ENCODE measurements at regions not wholly inside any gene's neighbourhood (a gene's known extent, or its start where the extent isn't known, plus 50 kb on each side); places are given as distances from the start of the nearest gene placed in this dataset.

DNA sequence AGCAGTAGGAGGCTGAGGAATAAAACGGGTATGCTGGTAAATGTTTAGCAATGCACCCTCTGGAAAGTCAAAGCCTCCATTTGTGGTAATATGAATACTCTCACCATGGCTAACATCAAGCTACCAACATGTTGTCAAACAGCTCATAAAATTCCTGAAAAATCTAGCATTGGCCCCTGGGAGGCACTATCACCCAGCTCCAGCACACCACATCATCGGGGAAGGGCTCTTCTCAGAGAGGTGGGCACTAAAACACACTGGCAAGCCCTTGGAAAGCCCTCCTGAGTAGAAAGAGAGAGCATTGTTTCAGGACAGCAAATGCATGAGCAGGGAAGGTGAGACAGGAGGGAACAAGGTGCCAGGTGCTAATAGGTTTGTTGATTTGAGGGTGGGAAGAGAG is 53.9 kb upstream of the FLT1 start:
- Histone ChIP-seq H3K79me2 (ENCODE audit: insufficient read depth, low read length) (no peaks in the 10 kb centered on the region), H3K56ac (ENCODE audit: insufficient read length, low read depth, low read length) (no peak overlapping the region), H3K4me2 (ENCODE audit: insufficient read depth, insufficient read length, low read length) (no peak overlapping the region)

More for the DNA sequence above, 53.9 kb upstream of the FLT1 start:
- no CpG with 5 or more reads among the region's 2 CpGs for WGBS (ENCODE audit: extremely low coverage, insufficient read length, low lambda C conversion rate)
- no peak overlapping the region for H2BK15ac ChIP-seq (ENCODE audit: low read depth, low read length)
- no peaks in the 10 kb centered on the region for H3K79me1 ChIP-seq (ENCODE audit: insufficient read depth, low read depth, low read length, poor library complexity, severe bottlenecking)
- peaks cover 0 to 5% (median 2%) of the 10 kb centered on the region in 3 experiments; a peak in 5 of 7 replicates for H3K36me3 Mint-ChIP-seq (ENCODE audit: insufficient read depth in 1 of 3, low read depth in 3 of 3)
- H3K23me2 ChIP-seq (ENCODE audit: insufficient read length, low read depth, low read length, poor library complexity, severe bottlenecking): no peaks in the 10 kb centered on the region
- no peaks in the 10 kb centered on the region; the same call in 1 of the 2 replicates for H3K27me3 ChIP-seq (ENCODE audit: insufficient read depth, low read length)
- peak overlapping the region; percentile 71 for H2AFZ ChIP-seq (ENCODE audit: low read length)
- H4K20me1 ChIP-seq (ENCODE audit: control insufficient read depth, insufficient read depth, insufficient read length): no peaks in the 10 kb centered on the region
- H3K18ac ChIP-seq (ENCODE audit: insufficient read length, low read depth, low read length): no peak overlapping the region
- peaks cover 15 to 16% of the 10 kb centered on the region in 2 experiments for H3K4me1 Mint-ChIP-seq
- H3K23ac ChIP-seq (ENCODE audit: insufficient read length, low read depth, low read length): no peak overlapping the region
- H3K4me3 Mint-ChIP-seq: no peak overlapping the region
- no peak overlapping the region for H2BK20ac ChIP-seq (ENCODE audit: low read depth, low read length, poor library complexity, severe bottlenecking)
- H3K9me3 ChIP-seq (ENCODE audit: control insufficient read depth, low read depth, low read length): no peaks in the 10 kb centered on the region
- H4K8ac ChIP-seq (replicated peaks; ENCODE audit: insufficient read length, low read depth, low read length): no peak overlapping the region
- H3K4me1 ChIP-seq (ENCODE audit: insufficient read depth, low read length): no peaks in the 10 kb centered on the region; the same call in 1 of the 2 replicates
- H3T11ph ChIP-seq (ENCODE audit: low read length): no peak overlapping the region
- H3K9ac ChIP-seq (ENCODE audit: extremely low read depth, insufficient read length, low read length): no peak overlapping the region
- H2AK5ac ChIP-seq (ENCODE audit: insufficient read length, low read length): no peak overlapping the region
- no peak for DNase-seq
- no peak overlapping the region for H2BK5ac ChIP-seq (ENCODE audit: insufficient read length, low read length)
- H3K4ac ChIP-seq (ENCODE audit: low read depth, low read length): no peak overlapping the region
- H3K27ac ChIP-seq (ENCODE audit: insufficient read length, low read depth, low read length): no peak overlapping the region
- no peak overlapping the region for H3K27ac Mint-ChIP-seq
- no peak overlapping the region for H2BK120ac ChIP-seq (ENCODE audit: low read depth, low read length, poor library complexity, severe bottlenecking)
- H4K91ac ChIP-seq (ENCODE audit: insufficient read length, low read depth, low read length): no peak overlapping the region
- no peaks in the 10 kb centered on the region for H3K27me3 Mint-ChIP-seq (ENCODE audit: low read depth)
- H3K9me3 Mint-ChIP-seq: peaks cover 3% of the 10 kb centered on the region in 2 experiments; a peak in 4 of 5 replicates
- H3K14ac ChIP-seq (ENCODE audit: insufficient read depth, low read length): no peak overlapping the region
- H2BK12ac ChIP-seq (ENCODE audit: insufficient read length, low read depth, low read length): no peak overlapping the region
- no peak overlapping the region for H4K5ac ChIP-seq (ENCODE audit: insufficient read length, low read depth, low read length)
- TF ChIP-seq, protein P1, sequence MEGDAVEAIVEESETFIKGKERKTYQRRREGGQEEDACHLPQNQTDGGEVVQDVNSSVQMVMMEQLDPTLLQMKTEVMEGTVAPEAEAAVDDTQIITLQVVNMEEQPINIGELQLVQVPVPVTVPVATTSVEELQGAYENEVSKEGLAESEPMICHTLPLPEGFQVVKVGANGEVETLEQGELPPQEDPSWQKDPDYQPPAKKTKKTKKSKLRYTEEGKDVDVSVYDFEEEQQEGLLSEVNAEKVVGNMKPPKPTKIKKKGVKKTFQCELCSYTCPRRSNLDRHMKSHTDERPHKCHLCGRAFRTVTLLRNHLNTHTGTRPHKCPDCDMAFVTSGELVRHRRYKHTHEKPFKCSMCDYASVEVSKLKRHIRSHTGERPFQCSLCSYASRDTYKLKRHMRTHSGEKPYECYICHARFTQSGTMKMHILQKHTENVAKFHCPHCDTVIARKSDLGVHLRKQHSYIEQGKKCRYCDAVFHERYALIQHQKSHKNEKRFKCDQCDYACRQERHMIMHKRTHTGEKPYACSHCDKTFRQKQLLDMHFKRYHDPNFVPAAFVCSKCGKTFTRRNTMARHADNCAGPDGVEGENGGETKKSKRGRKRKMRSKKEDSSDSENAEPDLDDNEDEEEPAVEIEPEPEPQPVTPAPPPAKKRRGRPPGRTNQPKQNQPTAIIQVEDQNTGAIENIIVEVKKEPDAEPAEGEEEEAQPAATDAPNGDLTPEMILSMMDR (conservative IDR thresholded peaks at IDR 0.05): peak; percentile 61

Measured in H9 (cell line).